Astrocyte of the spinal cord (primary cell): ENCODE measurements at regions not wholly inside any gene's neighbourhood (a gene's known extent, or its start where the extent isn't known, plus 50 kb on each side); places are given as distances from the start of the nearest gene placed in this dataset.

Source experiments
- DNase-seq: peaks from one replicate; pipeline ENCODE4 v3.0.0; 2011; ENCODE audit warnings: low read depth, low spot score
- H3K4me3 ChIP-seq: 2 replicates; pipeline ENCODE4 v1.5.1; 2011; ENCODE audit warnings: low read depth, mild to moderate bottlenecking, low read length, moderate library complexity
- in situ Hi-C: cut with HindIII; loops from 2 replicates; pipeline ENCODE4 v1.10.0; 2017; ENCODE audit warnings: low sequenced_read_pairs
- TF ChIP-seq, protein P1 (sequence below): IDR thresholded peaks from 2 replicates; pipeline ENCODE4 v1.5.1; 2012; ENCODE audit warnings: low read depth, mild to moderate bottlenecking, low read length, inconsistent platforms

DNA sequence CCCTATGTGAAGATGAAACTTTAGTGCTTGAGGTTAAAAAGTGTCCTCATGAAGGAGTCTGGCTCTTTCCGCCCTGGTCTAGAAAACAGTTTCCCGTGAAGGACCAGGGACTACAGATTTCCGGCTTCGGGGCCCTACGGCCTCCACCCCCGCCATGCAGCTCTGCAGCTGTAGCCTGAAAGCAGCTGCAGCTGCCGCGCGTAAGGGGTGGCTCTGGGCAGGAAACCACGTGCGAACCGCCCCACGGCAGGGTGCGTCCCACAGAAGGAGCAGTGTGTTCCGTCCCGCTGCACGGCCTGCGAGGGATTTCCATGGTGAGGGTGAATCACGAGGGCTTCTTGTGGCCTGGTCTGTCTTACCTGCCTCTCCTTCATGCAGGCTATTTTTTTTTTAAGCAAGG lies 117.0 kb downstream of the ERMARD start:
- in situ Hi-C loops = no loop called here
- TF ChIP-seq, protein P1, sequence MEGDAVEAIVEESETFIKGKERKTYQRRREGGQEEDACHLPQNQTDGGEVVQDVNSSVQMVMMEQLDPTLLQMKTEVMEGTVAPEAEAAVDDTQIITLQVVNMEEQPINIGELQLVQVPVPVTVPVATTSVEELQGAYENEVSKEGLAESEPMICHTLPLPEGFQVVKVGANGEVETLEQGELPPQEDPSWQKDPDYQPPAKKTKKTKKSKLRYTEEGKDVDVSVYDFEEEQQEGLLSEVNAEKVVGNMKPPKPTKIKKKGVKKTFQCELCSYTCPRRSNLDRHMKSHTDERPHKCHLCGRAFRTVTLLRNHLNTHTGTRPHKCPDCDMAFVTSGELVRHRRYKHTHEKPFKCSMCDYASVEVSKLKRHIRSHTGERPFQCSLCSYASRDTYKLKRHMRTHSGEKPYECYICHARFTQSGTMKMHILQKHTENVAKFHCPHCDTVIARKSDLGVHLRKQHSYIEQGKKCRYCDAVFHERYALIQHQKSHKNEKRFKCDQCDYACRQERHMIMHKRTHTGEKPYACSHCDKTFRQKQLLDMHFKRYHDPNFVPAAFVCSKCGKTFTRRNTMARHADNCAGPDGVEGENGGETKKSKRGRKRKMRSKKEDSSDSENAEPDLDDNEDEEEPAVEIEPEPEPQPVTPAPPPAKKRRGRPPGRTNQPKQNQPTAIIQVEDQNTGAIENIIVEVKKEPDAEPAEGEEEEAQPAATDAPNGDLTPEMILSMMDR = no peak
- DNase-seq = no peak
- no peak overlapping the region for H3K4me3 ChIP-seq

DNA sequence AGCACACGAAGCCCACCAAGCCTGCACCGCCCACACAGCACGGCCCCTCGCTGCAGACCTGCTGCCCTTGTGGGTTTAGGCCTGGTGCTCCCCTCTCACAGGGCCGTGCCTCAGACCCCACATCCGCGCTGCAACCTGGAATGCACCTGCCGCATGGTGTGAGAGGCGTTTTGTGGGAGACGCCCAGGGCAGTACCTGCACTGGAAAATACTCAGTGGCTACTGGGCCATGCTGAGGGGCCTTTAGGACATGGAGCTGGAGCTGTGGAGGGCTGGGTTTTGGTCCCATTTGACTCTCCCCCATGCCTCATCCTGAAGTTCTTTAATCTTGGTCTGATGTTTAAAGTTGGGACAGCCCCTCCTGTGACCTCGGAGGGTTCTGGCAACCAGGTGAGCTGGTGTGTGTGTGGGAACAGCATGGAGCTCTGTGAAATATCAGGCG lies 116.3 kb downstream of the ERMARD start:
- in situ Hi-C loops = no loop called here
- no peak overlapping the region for H3K4me3 ChIP-seq
- no peak for DNase-seq
- TF ChIP-seq, protein P1 = no peak

DNA sequence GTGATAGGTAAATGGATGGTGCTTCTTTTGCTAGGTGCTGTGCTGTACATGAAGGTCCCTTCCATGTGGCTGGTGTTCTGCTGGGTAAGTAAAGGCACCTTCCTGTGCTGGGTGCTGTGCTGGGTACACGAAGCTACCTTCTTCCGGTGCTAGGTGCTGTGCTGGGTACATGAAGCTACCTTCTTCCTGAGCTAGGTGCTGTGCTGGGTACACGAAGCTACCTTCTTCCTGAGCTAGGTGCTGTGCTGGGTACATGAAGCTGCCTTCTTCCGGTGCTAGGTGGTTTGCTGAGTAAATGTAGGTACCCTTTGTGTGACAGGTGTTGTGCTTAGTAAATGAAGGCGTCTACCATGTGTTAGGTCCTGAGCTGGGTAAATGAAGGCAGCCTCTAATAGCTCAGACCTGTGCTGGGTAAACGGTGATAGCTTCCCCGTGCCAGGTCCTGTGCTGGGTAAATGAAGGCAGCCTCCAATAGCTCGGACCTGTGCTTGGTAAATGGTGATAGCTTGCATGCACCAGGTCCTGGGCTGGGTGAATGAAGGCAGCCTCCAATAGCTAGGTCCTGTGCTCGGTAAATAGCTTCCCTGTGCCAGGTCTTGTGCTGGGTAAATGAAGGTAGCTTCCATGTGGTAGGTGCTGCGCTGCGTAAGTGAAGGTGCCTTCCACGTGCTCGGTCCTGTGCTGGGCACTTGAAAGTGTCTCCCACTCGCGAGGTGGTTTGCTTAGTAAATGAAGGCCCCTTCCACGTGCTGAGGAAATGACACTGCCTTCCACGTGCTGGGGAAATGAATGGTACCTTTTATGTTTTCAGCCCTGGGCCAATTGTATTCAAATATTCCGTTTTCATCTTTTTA lies 115.5 kb downstream of the ERMARD start:
- no peak overlapping the region for H3K4me3 ChIP-seq
- in situ Hi-C loops = no loop called here
- TF ChIP-seq, protein P1 = no peak
- DNase-seq = no peak

DNA sequence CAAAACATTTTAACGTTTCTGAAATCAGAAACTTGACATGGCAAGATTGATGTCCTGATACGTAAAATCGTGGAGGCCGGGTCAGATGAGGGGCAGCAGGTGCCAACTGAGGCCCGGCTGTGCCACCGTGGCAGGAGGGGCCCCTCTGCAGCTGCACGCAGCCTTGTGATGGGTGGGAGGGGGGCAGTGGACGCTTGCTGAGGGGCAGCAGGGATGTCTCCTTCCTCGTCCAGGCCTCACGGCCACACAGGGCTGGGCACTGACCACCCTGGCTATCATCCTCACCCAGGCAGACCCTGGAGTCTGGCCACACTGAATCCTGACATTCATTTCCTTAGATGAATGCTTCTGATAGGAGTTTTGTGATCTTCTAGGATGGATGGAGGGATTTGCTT lies 114.7 kb downstream of the ERMARD start:
- H3K4me3 ChIP-seq = no peak overlapping the region
- no peak for DNase-seq
- in situ Hi-C loops = no loop called here
- TF ChIP-seq, protein P1 = no peak

DNA sequence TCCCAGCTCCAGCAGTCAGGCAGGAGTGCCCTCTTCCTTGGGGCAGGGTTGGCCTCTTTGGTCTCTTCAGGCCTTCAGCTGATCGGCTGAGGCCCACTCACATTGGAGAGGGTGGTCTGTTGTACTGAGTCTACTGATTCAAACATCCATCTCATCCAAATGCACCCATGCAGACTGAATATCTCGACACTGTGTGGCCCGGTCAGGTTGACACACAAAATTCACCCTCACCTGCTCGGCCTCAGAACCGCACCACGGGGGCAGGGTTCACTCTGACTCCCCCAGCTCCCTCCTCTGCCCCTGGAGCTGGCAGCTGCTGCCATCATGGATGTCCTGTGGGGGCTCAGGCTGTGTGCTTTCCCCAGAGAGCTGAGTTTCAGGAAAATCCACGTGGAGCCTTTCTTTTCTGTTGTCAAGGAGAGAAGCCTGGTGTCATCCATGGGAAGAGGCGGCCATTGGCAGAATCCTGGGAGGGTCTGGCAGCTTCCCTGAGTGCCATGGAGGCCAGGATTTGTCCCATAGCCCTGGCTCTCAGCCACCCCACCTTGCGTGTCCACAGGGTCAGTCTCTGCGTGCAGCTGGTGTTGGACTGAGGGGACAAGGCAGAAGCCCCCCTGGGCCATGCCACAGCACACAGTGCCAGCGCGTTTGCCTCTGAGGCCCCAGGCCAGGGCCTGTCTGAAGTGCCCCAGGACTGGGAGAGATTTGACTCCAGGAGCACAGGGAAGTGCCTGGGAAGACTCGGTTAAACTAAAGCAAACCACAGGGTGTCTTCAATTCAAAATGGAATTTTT lies 114.1 kb downstream of the ERMARD start:
- no peak overlapping the region for H3K4me3 ChIP-seq
- in situ Hi-C loops = no loop called here
- no peak for DNase-seq
- TF ChIP-seq, protein P1 = no peak

DNA sequence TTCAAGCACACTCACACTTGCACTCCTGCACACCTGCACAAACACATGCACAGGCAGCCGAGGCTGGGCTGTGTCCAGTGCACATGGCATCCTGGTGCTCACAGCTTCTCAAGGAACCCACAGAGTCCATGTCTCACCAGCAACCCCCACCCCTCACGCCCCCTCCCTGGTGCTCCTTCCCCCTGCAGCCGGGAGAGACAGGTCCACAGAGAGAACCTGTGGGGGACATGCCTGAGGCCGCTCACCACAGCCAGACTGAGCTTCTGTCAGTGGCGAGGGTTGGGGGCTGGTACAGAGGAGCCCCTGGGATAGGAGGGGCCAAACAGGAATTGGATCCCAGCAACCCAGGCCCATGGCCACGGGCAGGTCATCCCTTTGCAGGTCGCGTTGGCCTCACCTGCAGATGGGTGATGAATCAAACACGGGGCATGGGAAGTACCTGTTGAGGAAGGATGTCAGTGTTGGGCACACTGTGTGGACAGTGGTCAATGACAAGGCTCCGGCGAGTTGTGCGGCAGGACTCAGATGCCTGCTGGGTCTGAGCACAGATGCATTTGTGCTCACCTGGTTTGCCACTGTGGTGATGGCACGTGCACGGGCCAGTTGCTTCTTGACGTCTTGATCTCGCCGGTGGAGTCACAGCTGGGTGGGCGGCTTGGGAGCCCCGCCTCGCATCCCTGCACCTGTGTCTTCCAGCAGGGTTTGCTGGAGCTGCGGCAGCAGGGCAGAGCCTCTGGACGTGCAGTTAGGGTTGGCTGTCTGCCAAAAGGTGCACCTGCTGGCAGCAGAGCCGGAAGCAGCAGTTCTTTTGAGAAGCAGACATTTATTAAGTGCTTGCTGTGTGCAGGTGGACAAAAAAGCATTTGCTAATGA lies 113.0 kb downstream of the ERMARD start:
- no peak for DNase-seq
- TF ChIP-seq, protein P1 = no peak
- in situ Hi-C loops = no loop called here
- H3K4me3 ChIP-seq = no peak overlapping the region
